ENCODE measurements at regions not wholly inside any gene's neighbourhood (a gene's known extent, or its start where the extent isn't known, plus 50 kb on each side); places are given as distances from the start of the nearest gene placed in this dataset.

DNA sequence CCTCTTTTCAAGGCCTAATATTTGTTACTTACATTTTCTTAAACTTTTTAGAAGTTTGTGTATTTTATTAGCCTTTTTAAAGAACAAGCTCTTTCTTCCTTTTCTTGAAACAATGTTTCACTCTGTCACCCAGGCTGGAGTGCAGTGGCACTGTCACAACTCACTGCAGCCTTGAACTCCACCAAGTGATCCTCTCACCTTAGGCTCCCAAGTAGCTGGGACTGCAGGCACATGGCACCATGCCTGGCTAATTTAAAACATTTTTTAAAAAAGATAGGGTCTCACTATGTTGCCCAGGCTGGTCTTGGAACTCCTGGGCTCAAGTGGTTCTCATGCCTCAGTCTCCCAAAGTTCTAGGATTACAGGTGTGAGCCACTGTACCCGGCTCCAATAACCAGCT lies 192.2 kb upstream of the SPRY2 start (continued):
- TF ChIP-seq STAT1 (IDR thresholded peaks at IDR 0.05; ENCODE audit: unreplicated experiment), result no peak
- TF ChIP-seq, protein P1, sequence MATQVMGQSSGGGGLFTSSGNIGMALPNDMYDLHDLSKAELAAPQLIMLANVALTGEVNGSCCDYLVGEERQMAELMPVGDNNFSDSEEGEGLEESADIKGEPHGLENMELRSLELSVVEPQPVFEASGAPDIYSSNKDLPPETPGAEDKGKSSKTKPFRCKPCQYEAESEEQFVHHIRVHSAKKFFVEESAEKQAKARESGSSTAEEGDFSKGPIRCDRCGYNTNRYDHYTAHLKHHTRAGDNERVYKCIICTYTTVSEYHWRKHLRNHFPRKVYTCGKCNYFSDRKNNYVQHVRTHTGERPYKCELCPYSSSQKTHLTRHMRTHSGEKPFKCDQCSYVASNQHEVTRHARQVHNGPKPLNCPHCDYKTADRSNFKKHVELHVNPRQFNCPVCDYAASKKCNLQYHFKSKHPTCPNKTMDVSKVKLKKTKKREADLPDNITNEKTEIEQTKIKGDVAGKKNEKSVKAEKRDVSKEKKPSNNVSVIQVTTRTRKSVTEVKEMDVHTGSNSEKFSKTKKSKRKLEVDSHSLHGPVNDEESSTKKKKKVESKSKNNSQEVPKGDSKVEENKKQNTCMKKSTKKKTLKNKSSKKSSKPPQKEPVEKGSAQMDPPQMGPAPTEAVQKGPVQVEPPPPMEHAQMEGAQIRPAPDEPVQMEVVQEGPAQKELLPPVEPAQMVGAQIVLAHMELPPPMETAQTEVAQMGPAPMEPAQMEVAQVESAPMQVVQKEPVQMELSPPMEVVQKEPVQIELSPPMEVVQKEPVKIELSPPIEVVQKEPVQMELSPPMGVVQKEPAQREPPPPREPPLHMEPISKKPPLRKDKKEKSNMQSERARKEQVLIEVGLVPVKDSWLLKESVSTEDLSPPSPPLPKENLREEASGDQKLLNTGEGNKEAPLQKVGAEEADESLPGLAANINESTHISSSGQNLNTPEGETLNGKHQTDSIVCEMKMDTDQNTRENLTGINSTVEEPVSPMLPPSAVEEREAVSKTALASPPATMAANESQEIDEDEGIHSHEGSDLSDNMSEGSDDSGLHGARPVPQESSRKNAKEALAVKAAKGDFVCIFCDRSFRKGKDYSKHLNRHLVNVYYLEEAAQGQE (IDR thresholded peaks at IDR 0.05; ENCODE audit: unreplicated experiment), result no peak
- TF ChIP-seq, protein P2, sequence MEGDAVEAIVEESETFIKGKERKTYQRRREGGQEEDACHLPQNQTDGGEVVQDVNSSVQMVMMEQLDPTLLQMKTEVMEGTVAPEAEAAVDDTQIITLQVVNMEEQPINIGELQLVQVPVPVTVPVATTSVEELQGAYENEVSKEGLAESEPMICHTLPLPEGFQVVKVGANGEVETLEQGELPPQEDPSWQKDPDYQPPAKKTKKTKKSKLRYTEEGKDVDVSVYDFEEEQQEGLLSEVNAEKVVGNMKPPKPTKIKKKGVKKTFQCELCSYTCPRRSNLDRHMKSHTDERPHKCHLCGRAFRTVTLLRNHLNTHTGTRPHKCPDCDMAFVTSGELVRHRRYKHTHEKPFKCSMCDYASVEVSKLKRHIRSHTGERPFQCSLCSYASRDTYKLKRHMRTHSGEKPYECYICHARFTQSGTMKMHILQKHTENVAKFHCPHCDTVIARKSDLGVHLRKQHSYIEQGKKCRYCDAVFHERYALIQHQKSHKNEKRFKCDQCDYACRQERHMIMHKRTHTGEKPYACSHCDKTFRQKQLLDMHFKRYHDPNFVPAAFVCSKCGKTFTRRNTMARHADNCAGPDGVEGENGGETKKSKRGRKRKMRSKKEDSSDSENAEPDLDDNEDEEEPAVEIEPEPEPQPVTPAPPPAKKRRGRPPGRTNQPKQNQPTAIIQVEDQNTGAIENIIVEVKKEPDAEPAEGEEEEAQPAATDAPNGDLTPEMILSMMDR (conservative IDR thresholded peaks at IDR 0.05; ENCODE audit: low read depth in 2 of 2), result no peak
- TF ChIP-seq CREB1 (CRISPR knock-in tag; IDR thresholded peaks at IDR 0.05; ENCODE audit: low read depth), result no peak
- TF ChIP-seq, protein P3, sequence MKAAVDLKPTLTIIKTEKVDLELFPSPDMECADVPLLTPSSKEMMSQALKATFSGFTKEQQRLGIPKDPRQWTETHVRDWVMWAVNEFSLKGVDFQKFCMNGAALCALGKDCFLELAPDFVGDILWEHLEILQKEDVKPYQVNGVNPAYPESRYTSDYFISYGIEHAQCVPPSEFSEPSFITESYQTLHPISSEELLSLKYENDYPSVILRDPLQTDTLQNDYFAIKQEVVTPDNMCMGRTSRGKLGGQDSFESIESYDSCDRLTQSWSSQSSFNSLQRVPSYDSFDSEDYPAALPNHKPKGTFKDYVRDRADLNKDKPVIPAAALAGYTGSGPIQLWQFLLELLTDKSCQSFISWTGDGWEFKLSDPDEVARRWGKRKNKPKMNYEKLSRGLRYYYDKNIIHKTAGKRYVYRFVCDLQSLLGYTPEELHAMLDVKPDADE (IDR thresholded peaks at IDR 0.05), result no peak
- no peak for TF ChIP-seq EZH2 (IDR thresholded peaks at IDR 0.05; ENCODE audit: low read depth, unreplicated experiment)
- TF ChIP-seq JUNB (IDR thresholded peaks at IDR 0.05; ENCODE audit: unreplicated experiment), result no peak
- no peak for TF ChIP-seq ZNF331 (CRISPR knock-in tag; IDR thresholded peaks at IDR 0.05; ENCODE audit: low read depth)
- no peak for TF ChIP-seq ZNF114 (CRISPR knock-in tag; IDR thresholded peaks at IDR 0.05)
- no peak for TF ChIP-seq POLR2AphosphoS5 (IDR thresholded peaks at IDR 0.05; ENCODE audit: low read depth)

DNA sequence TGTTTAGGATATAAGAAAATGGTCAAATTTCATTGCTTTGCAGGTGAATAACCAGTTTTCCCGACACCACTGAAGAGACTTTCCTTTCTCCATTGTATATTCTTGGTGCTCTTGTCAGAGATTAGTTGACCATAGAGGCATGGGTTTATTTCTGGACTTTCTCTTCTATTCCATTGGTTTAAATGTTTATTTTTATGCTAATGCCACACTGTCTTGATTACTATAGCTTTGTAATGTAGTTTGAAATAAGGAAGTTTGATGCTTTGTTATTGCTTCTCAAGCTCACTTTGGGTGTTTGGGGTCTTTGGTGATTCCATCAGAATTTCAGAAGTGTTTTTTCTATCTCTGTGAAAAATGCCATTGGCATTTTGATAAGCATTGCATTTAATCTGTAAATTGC lies 190.0 kb upstream of the SPRY2 start:
- Histone ChIP-seq H4K20me1 (replicated peaks; ENCODE audit: insufficient read depth) (no peaks in the 10 kb centered on the region), H3K4me1 (ENCODE audit: insufficient read depth) (no peaks in the 10 kb centered on the region)
- no peaks in the 10 kb centered on the region for H3K36me3 Mint-ChIP-seq (ENCODE audit: low read depth)
- no peak for TF ChIP-seq POLR2AphosphoS5 (IDR thresholded peaks at IDR 0.05; ENCODE audit: low read depth)
- TF ChIP-seq, protein P2 (conservative IDR thresholded peaks at IDR 0.05; ENCODE audit: low read depth in 2 of 2), result no peak
- TF ChIP-seq STAT1 (IDR thresholded peaks at IDR 0.05; ENCODE audit: unreplicated experiment), result no peak
- TF ChIP-seq ZNF114 (CRISPR knock-in tag; IDR thresholded peaks at IDR 0.05), result no peak
- no peak for TF ChIP-seq CREB1 (CRISPR knock-in tag; IDR thresholded peaks at IDR 0.05; ENCODE audit: low read depth)
- TF ChIP-seq NANOG (IDR thresholded peaks at IDR 0.05; ENCODE audit: borderline replicate concordance), result no peak
- TF ChIP-seq EZH2 (IDR thresholded peaks at IDR 0.05; ENCODE audit: low read depth, unreplicated experiment), result no peak

More for the DNA sequence above, 190.0 kb upstream of the SPRY2 start:
- H3F3A ChIP-seq (replicated peaks; ENCODE audit: low read depth), result no peaks in the 10 kb centered on the region
- ATAC-seq, result no peak
- no peaks in the 10 kb centered on the region for H3K79me2 ChIP-seq (replicated peaks; ENCODE audit: insufficient read depth)
- no peak overlapping the region for H3K27ac ChIP-seq (ENCODE audit: low read depth)
- H3K4me1 Mint-ChIP-seq, result no peaks in the 10 kb centered on the region
- no peak for DNase-seq (ENCODE audit: low spot score)
- no peaks in the 10 kb centered on the region for H3K9me3 Mint-ChIP-seq
- no peak overlapping the region for H3K4me3 Mint-ChIP-seq
- H3K9me2 ChIP-seq (ENCODE audit: insufficient read depth), result no peaks in the 10 kb centered on the region
- no peak overlapping the region for H2AFZ ChIP-seq
- no peaks in the 10 kb centered on the region for H3K27me3 Mint-ChIP-seq (ENCODE audit: insufficient read depth, low read depth, poor library complexity)
- H3K4me3 ChIP-seq, result no peak overlapping the region
- H3K4me2 ChIP-seq, result no peak overlapping the region
- no peaks in the 10 kb centered on the region for H3K27me3 ChIP-seq (ENCODE audit: insufficient read depth)
- no peak overlapping the region for H3K27ac Mint-ChIP-seq
- no peaks in the 10 kb centered on the region for H3K36me3 ChIP-seq (ENCODE audit: insufficient read depth)
